HG02885 (cell line): ENCODE measurements at regions not wholly inside any gene's neighbourhood (a gene's known extent, or its start where the extent isn't known, plus 50 kb on each side); places are given as distances from the start of the nearest gene placed in this dataset.

Source experiments
- ATAC-seq: cut with Tn5 transposase; IDR thresholded peaks from one replicate; pipeline ENCODE4 v1.9.1; 2021; ENCODE audit warnings: mild to moderate bottlenecking; ENCODE audit not compliant: unreplicated experiment, poor library complexity

DNA sequence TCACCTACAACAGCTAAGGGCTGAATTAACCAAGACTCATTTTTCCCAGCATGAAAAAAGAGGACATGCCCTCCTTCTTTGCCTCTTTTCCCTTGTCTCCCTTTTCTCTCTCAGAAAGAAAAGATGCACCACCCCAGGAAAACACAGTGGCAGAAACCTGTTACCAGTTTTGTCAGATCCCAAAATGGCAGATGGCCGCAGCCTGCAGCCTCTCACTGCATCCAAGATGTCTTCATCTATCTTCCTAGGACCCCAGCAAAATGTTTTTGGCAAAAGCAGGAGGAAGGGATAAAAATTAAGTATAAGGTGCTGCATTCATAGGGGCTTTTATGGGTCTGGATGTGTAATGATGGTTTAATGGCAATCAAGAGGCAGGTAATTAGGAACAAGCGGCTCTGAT lies 266.6 kb upstream of the NPVF start:
- no peak for ATAC-seq

DNA sequence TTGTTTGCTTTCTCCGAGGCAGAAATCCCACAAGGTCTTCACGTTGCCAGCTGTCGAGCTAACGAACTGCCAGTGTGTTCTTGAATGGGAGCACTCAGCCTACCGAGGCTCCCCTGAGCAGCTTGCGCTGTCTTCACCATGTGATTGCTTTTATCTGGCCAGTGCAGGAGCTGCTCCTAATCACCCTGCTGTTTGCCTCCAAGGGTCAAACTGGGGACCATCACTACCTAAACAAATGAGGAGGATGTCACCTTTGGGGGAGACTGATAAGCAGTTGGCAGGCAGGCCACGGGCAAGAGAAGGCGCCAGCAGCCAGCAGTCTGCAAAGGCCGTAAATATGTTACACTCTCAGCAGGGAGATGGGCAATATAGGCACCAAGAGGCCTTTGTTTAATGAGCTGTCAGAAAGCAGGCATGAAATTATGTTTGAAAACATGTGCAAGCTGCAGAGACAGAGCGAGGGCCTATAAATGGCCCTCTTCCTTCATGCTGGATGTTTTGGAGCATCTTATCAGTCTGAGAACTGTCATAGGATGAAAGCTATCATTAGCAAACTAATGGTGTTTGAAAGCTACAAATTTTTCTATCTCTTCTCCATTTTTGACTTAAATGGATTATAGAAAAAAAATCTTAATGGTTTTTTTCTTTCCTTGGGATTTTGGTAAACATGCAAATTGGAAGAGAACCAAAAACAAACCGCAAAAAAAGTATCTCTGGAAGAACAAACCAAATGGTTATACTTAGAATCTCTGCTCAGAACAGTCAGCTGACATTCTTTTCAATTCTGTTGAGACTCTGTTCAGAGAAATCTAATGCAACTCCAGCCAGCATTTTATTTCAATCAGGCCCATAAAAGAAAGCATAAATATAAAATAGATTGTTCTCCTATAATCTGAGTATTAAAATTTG lies 267.3 kb upstream of the NPVF start:
- ATAC-seq, result no peak

DNA sequence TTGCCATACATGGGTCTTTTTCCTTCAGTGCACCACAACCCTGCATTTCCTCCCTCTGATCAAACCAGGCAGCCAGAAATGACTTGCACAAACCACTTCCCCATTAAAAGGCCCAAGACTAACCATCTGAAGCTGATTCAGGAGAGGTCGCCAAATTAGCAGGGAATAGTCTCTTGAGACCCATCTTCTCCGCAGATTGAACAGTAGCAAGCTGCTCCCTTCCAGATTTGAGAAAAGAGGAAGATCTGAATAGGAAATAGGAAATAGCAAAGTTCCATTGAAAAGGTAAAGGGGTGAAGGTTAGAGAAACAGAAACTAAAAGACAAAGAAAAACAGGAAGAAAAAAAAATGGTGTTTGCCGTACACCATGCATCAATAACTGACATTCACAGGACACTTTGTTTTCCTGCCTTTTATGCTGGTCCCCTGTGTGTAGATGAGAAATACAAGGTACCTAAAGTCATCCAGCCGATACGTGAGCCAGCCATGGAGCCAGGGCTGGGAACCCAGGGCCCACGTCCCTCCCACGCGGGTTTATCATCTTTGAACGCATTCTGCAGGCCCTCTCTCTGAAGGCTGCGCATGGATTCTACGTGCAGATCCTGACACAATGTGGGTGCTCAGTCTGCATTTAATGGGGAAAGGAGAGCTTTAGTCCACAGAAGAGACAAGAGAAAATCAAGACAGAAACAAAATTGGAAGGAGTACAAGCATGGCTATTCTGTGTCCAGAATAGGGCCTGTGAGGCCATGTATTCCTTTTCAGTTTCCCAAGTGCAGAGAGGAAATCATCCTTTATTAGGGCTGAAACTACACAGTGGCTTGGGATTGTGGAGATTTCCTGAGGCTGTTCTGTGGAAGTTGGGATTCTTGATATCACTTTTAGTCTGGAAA lies 268.4 kb upstream of the NPVF start:
- peak; percentile 81 for ATAC-seq

DNA sequence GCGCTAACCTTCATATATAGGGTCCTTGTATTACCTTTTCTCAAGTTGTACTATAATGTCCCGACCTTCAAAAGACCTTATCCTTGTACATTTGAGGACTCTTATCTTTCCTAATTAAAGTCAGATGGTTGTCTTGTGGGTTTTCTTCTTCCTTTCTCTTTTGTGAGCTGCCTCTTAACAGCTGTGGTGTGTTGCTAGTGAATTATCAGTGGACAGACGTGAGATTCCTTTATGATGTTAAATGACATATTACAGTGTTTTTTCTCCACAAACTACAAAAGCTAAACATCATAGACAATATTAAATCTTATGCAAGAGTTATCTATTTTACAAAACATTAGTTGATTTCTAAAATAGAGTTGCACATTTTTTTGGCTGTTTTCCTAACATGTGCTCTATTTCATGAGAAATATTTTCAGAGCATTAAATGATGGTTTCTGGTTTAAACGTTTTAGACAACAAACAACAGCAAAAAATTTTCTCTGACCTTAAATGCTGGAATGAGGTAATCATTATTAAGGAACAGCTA lies 272.2 kb upstream of the NPVF start:
- ATAC-seq, result no peak

GRCh38 chr7:25503306-25503705 lies 275.0 kb upstream of the NPVF start:
- ATAC-seq, result no peak

DNA sequence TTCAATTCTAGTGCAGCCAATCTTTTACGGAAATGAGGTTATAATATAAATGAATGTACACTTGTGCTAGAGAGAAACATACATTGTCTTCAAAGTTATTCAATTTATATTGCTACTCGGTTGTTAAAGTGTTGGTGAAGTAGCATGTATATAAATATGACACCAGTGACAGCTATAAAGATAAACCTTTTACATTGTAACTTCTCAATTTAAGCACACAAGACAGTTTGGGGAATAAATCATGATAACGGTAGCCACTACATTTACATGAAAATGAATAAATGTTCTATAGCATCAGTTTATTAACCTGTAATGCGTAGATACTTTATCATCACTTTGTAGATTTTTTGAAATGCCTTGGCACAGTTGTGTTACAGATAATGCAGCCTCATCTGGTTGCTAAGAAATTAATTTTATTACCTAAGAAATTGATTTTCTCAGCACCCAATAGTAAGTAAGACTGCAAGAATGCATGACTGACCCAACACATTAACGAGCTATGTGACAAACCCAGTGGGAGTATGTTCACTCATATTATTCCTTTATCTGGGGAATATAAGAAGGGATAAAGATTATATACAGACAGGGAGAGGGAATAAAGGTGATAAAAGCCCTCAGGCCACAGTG lies 283.9 kb upstream of the NPVF start:
- no peak for ATAC-seq

- no peak for ATAC-seq
Measured at GRCh38 chr7:25515633-25516275, 287.5 kb upstream of the NPVF start.

DNA sequence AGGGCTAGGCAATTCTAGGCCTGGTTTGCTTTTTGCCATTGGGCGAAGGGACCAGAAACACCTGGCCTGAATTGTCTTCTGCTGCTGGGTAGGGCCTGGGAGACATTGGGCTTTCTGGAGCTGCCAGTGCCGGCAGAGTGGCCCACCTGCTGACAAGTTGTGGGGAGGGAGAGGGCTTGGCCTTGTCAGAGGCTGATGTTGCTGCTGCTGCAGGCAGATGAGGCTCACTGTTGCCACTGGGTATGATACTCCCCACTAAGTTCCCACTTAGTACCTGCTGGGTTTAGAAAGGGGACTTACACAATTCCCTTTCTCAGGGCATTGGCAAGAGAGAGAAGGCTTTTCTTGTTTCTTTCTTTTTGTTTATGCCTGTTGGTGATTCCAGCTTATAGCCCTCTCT lies 289.6 kb upstream of the NPVF start:
- no peak for ATAC-seq

GRCh38 chr7:25520017-25520416 lies 291.7 kb upstream of the NPVF start:
- no peak for ATAC-seq

DNA sequence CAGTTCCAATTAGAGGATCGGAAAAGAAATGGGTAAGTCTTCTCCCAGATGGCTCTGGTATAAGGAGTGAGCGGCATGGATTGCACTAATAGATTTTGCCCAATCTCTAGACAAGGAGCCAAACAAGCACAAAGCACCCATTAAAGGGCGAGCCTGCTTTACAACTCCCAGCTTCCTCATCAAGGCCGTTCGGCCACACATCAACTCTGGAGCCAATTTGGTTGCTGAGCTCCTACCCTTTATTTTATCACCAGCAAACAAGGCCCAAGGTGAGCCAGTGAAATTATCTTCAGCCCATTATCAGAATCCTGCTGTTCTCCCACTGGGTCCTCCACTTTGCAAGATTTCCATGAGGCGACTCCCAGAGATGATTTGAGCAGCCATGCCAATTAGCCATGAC lies 292.2 kb upstream of the NPVF start:
- ATAC-seq, result no peak

- ATAC-seq, result no peak
Measured at GRCh38 chr7:25521236-25521635, 292.9 kb upstream of the NPVF start.

GRCh38 chr7:25522727-25523126 lies 294.4 kb upstream of the NPVF start:
- ATAC-seq, result no peak

GRCh38 chr7:25527665-25528170 lies 299.4 kb upstream of the NPVF start:
- ATAC-seq, result no peak

DNA sequence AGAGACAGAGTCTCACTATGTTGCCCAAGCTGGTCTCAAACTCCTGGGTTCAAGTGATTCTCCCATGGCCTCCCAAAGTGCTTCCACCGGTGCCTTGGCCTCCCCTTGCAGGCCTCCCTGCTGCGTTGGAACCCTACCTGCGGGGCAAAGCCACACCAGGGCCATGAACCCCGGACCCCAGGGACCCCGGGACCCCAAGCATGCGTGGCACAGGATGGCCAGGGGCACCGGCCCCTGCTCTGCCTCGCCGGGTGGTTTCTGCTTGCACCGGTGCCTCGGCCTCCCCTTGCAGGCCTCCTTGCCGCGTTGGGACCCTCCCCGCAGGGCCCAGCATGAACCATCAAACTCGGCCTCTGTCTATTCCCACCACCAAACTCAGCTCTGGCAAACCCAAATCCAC lies 301.0 kb upstream of the NPVF start:
- ATAC-seq, result no peak

- ATAC-seq, result no peak
Measured at GRCh38 chr7:25536851-25537250, 308.6 kb upstream of the NPVF start.

DNA sequence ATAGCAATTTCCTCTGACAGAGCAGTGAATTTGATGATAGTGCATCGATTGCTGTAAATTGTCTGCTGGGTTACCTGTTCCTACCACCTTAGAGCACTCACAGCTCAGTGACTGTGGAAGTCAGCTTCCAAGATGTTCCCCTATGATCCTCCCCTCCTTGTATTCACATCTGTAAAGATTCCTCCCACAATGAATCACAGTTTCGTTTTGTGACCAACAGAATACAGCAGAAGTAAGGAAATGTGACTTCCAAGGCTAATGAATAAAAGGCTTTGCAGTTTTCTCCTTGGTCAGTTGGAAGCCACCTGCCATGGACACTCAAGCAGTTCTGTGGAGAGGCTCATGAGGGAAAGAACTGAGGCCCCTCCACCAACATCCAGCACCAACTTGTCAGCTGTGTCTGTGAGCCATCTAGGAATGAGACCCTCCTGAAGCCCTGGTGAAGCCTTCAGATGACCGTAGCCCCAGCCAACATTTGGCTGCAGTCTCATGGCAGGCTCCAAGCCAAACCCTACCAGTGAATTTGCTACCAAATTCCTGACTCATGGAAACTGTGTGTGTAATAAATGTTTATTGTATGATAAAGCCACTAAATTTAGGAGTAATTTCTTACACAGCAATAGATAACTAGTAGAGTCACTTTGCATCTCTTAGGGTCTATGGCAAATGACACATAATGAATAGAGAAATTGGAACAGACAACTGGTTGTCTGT lies 309.5 kb upstream of the NPVF start:
- no peak for ATAC-seq

DNA sequence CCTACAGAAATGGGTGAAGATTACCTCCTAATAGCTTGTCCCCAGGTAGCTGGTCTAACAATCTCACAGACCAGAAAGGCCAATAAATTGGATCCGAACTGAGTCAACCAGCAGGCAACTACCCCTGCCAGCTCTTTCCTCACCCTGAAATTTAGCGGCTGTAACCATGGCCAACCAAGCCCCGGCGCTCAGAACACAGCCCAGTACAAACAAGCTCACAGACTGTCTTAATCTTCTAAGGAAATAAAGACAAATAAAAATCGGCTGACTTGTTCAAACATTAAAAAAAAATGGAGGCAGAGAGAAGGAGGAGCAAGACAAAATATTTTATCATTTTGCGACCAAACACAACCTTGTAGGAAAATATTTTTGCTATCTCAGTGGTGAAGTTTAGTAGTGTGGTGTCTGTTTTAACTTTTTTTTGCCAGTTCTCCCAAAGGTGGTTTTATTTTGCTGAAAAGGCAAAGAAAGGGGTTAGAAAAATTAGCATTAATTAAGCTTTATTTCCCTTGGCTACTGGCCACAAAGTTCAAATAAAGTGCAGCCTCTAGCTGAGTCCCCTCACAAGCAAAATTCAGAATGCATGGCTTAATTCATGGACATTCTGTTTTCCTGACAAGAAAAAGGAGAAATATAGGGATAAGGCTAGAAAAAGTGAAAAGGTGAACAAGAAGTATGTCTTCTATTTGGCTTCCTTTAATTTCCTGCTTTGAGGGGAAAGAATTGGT lies 313.0 kb upstream of the NPVF start:
- ATAC-seq, result no peak

DNA sequence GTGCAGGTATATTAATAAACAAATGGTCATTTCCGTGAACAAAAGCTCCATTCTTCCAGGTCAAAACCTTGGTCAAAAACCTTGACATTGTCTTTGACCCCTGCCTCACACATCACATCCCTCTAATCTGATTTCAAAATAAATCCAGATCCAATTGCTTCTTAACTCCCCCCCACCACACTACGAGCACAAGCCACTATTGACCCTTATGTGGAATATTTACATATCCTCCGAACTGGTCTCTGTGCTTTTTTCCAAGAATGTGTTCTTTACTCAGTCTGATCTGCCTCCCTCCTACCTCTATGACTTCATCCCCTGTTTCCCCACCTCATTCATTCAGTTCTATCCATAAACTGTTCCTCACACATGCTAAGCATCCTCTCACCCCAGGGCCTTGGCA lies 313.6 kb upstream of the NPVF start:
- ATAC-seq, result no peak

- no peak for ATAC-seq
Measured at GRCh38 chr7:25543210-25543609, 314.9 kb upstream of the NPVF start.
